ES-I3 (cell line): ENCODE measurements at regions not wholly inside any gene's neighbourhood (a gene's known extent, or its start where the extent isn't known, plus 50 kb on each side); places are given as distances from the start of the nearest gene placed in this dataset.

Experiments
- H3K36me3 ChIP-seq: 2 replicates; pipeline ENCODE4 v1.6.1; 2013; ENCODE audit warnings: mild to moderate bottlenecking, low read length, control low read depth, moderate library complexity; ENCODE audit not compliant: insufficient read depth
- H3K4me1 ChIP-seq: 2 replicates; pipeline ENCODE4 v1.6.1; 2013; ENCODE audit warnings: mild to moderate bottlenecking, control low read depth, low read length; ENCODE audit not compliant: insufficient read depth
- H3K9ac ChIP-seq: 2 replicates; pipeline ENCODE4 v1.6.1; 2013; ENCODE audit warnings: low read depth, mild to moderate bottlenecking, low read length, moderate library complexity
- H3K9me3 ChIP-seq: 2 replicates; pipeline ENCODE4 v1.6.1; 2013; ENCODE audit warnings: mild to moderate bottlenecking, low read length, moderate library complexity; ENCODE audit not compliant: control insufficient read depth, insufficient read depth

GRCh38 chr9:106305428-106306133, 557.4 kb upstream of the ZNF462 start:
- Histone ChIP-seq H3K4me1 (peaks cover 5% of the 10 kb centered on the region; the same call in 1 of the 2 replicates), H3K9ac (no peak overlapping the region), H3K9me3 (no peaks in the 10 kb centered on the region), H3K36me3 (no peaks in the 10 kb centered on the region)

- H3K36me3 ChIP-seq = no peaks in the 10 kb centered on the region
- H3K4me1 ChIP-seq = peaks cover 5% of the 10 kb centered on the region; the same call in 1 of the 2 replicates
- no peak overlapping the region for H3K9ac ChIP-seq
- H3K9me3 ChIP-seq = no peaks in the 10 kb centered on the region
Measured at GRCh38 chr9:106307670-106308069, 555.3 kb upstream of the ZNF462 start.

GRCh38 chr9:106309925-106310324, 553.0 kb upstream of the ZNF462 start:
- Histone ChIP-seq H3K9me3 (no peaks in the 10 kb centered on the region), H3K4me1 (peaks cover 5% of the 10 kb centered on the region; the same call in 1 of the 2 replicates), H3K9ac (no peak overlapping the region), H3K36me3 (no peaks in the 10 kb centered on the region)

GRCh38 chr9:106310782-106311181, 552.2 kb upstream of the ZNF462 start:
- H3K9ac ChIP-seq = no peak overlapping the region

GRCh38 chr9:106312906-106313305, 550.1 kb upstream of the ZNF462 start:
- Histone ChIP-seq H3K9me3 (no peaks in the 10 kb centered on the region), H3K36me3 (no peaks in the 10 kb centered on the region), H3K4me1 (peaks cover 5% of the 10 kb centered on the region; the same call in 1 of the 2 replicates), H3K9ac (no peak overlapping the region)

More at GRCh38 chr9:106310782-106311181, 552.2 kb upstream of the ZNF462 start:
- no peaks in the 10 kb centered on the region for H3K36me3 ChIP-seq
- H3K4me1 ChIP-seq = peaks cover 5% of the 10 kb centered on the region; the same call in 1 of the 2 replicates
- H3K9me3 ChIP-seq = no peaks in the 10 kb centered on the region

- no peaks in the 10 kb centered on the region for H3K36me3 ChIP-seq
- no peak overlapping the region for H3K9ac ChIP-seq
- H3K9me3 ChIP-seq = no peaks in the 10 kb centered on the region
- peaks cover 5% of the 10 kb centered on the region; the same call in 1 of the 2 replicates for H3K4me1 ChIP-seq
Measured at GRCh38 chr9:106314476-106314875, 548.5 kb upstream of the ZNF462 start.

GRCh38 chr9:106321394-106322180, 541.4 kb upstream of the ZNF462 start:
- Histone ChIP-seq H3K9ac (no peak overlapping the region), H3K9me3 (no peaks in the 10 kb centered on the region), H3K36me3 (no peaks in the 10 kb centered on the region), H3K4me1 (peaks cover 8% of the 10 kb centered on the region; the same call in 1 of the 2 replicates)

GRCh38 chr9:106322706-106323245, 540.2 kb upstream of the ZNF462 start:
- no peak overlapping the region for H3K9ac ChIP-seq
- H3K4me1 ChIP-seq = peaks cover 8% of the 10 kb centered on the region; the same call in 1 of the 2 replicates
- H3K36me3 ChIP-seq = no peaks in the 10 kb centered on the region
- no peaks in the 10 kb centered on the region for H3K9me3 ChIP-seq

GRCh38 chr9:106324053-106324585, 538.8 kb upstream of the ZNF462 start:
- Histone ChIP-seq H3K9ac (no peak overlapping the region), H3K36me3 (no peaks in the 10 kb centered on the region), H3K4me1 (peaks cover 8% of the 10 kb centered on the region; the same call in 1 of the 2 replicates), H3K9me3 (no peaks in the 10 kb centered on the region)

GRCh38 chr9:106324591-106325280, 538.2 kb upstream of the ZNF462 start:
- Histone ChIP-seq H3K36me3 (no peaks in the 10 kb centered on the region), H3K4me1 (peaks cover 8% of the 10 kb centered on the region; the same call in 1 of the 2 replicates), H3K9ac (no peak overlapping the region), H3K9me3 (no peaks in the 10 kb centered on the region)

GRCh38 chr9:106326493-106326892, 536.5 kb upstream of the ZNF462 start:
- H3K36me3 ChIP-seq = no peaks in the 10 kb centered on the region
- H3K9me3 ChIP-seq = no peaks in the 10 kb centered on the region
- no peak overlapping the region for H3K9ac ChIP-seq
- peaks cover 8% of the 10 kb centered on the region; the same call in 1 of the 2 replicates for H3K4me1 ChIP-seq

GRCh38 chr9:106333481-106333880, 529.5 kb upstream of the ZNF462 start:
- Histone ChIP-seq H3K4me1 (no peaks in the 10 kb centered on the region), H3K9me3 (no peaks in the 10 kb centered on the region), H3K36me3 (no peaks in the 10 kb centered on the region), H3K9ac (no peak overlapping the region)

- Histone ChIP-seq H3K4me1 (no peaks in the 10 kb centered on the region), H3K9me3 (no peaks in the 10 kb centered on the region), H3K36me3 (no peaks in the 10 kb centered on the region), H3K9ac (no peak overlapping the region)
Measured at GRCh38 chr9:106334081-106334480, 528.9 kb upstream of the ZNF462 start.

GRCh38 chr9:106339882-106340281, 523.1 kb upstream of the ZNF462 start:
- H3K4me1 ChIP-seq = no peaks in the 10 kb centered on the region
- no peak overlapping the region for H3K9ac ChIP-seq
- H3K36me3 ChIP-seq = no peaks in the 10 kb centered on the region
- no peaks in the 10 kb centered on the region for H3K9me3 ChIP-seq
